ENCODE measurements at regions not wholly inside any gene's neighbourhood (a gene's known extent, or its start where the extent isn't known, plus 50 kb on each side); places are given as distances from the start of the nearest gene placed in this dataset.

DNA sequence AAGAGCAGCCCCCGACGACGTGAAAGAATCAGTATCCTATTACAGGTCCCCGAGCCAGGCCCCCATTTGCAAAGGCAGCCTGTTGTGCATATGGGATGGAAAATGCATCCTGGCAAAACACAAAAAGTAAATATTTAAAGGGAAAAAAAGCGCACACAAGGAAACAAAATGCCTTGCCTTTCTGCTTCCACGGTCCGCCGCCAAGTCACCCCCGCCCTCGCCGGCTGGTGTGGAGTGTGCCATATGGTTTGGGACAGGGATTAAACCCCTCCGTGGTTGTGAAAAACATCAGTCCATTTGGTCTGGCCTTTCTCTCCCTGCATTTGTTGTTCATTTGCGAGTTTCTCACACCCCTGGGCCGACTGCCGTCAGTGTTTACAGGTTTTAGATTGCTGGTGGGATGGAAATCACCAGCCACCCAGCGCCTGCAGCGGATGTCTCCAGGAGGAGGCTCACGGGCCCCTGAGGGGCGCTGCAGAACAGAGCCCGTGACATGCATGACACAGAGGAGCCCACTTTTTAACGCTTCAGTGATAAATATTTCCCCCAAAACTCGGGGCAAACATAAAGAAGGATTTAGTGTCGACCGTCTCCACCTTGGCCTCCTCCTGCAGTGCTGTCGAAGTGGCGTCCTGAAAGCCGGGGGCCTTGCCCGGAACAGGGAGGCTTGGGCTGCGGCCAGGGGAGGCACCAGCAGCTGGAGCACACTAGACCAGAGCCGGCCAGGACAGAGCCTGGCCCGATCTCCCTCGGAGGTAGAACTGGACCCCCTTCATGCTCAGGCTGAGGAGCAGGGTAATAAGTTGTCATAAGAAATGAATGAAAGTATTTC lies 161.5 kb downstream of the HSD17B3 start:
- no peak for TF ChIP-seq EZH2 (IDR thresholded peaks at IDR 0.05; ENCODE audit: borderline replicate concordance, low read length)
- TF ChIP-seq, protein P1, sequence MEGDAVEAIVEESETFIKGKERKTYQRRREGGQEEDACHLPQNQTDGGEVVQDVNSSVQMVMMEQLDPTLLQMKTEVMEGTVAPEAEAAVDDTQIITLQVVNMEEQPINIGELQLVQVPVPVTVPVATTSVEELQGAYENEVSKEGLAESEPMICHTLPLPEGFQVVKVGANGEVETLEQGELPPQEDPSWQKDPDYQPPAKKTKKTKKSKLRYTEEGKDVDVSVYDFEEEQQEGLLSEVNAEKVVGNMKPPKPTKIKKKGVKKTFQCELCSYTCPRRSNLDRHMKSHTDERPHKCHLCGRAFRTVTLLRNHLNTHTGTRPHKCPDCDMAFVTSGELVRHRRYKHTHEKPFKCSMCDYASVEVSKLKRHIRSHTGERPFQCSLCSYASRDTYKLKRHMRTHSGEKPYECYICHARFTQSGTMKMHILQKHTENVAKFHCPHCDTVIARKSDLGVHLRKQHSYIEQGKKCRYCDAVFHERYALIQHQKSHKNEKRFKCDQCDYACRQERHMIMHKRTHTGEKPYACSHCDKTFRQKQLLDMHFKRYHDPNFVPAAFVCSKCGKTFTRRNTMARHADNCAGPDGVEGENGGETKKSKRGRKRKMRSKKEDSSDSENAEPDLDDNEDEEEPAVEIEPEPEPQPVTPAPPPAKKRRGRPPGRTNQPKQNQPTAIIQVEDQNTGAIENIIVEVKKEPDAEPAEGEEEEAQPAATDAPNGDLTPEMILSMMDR (IDR thresholded peaks at IDR 0.05; ENCODE audit: low read length), result no peak
